IMR-90 (cell line): ENCODE measurements at regions not wholly inside any gene's neighbourhood (a gene's known extent, or its start where the extent isn't known, plus 50 kb on each side); places are given as distances from the start of the nearest gene placed in this dataset.

Source experiments
- ATAC-seq: fragments of 200-7000 bp; cut with Tn5 transposase; 2 replicates; pipeline ENCODE4 v1.9.1; 2020; ENCODE audit warnings: low read depth, mild to moderate bottlenecking, moderate library complexity
- BruUV-seq: library from RNA; stranded (reverse); fragments of 400-500 nt; replicated peaks from 2 replicates; lab custom pipeline; 2021; lab: Mats Ljungman, UMichigan
- CTCF ChIA-PET: fragments of 300-600 bp; formaldehyde crosslinking; extraction: SDS; loops from one replicate; lab custom pipeline; 2021; ENCODE audit warnings: antibody characterized with exemption; lab: Yijun Ruan, JAX
- POLR2A ChIA-PET: fragments of 300-600 bp; sonication (Branson Sonifier 250); formaldehyde crosslinking; loops from one replicate; lab custom pipeline; 2022; ENCODE audit warnings: antibody characterized with exemption; ENCODE audit not compliant: unreplicated experiment; lab: Charles Lee
- DNase-seq: peaks from one replicate; pipeline ENCODE4 v3.0.0; 2013
- H2AFZ ChIP-seq: replicated peaks from 2 replicates; pipeline ENCODE3; 2013; ENCODE audit warnings: low read length, mild to moderate bottlenecking; ENCODE audit not compliant: poor library complexity
- H2AK5ac ChIP-seq: 2 replicates; pipeline ENCODE4 v1.6.1; 2013; ENCODE audit warnings: low read depth, low read length, inconsistent platforms
- H2AK9ac ChIP-seq: replicated peaks from 2 replicates; pipeline ENCODE3; 2013; ENCODE audit warnings: mild to moderate bottlenecking, low read depth, low read length, moderate library complexity; ENCODE audit not compliant: poor library complexity
- H2BK120ac ChIP-seq: 2 replicates; pipeline ENCODE4 v1.6.1; 2013; ENCODE audit warnings: low read depth, low read length, inconsistent platforms
- H2BK15ac ChIP-seq: 3 replicates; pipeline ENCODE4 v1.6.1; 2013; ENCODE audit warnings: low read depth, low read length, inconsistent platforms
- H2BK20ac ChIP-seq: 2 replicates; pipeline ENCODE4 v1.6.1; 2013; ENCODE audit warnings: low read depth, mild to moderate bottlenecking, inconsistent platforms, low read length, moderate library complexity
- H2BK5ac ChIP-seq: 2 replicates; pipeline ENCODE4 v1.6.1; 2013; ENCODE audit warnings: mild to moderate bottlenecking, low read depth, low read length, inconsistent platforms; ENCODE audit not compliant: poor library complexity, severe bottlenecking
- H3K14ac ChIP-seq: replicated peaks from 2 replicates; pipeline ENCODE4 v1.6.1; 2013; ENCODE audit warnings: low read depth, low read length, inconsistent platforms
- H3K18ac ChIP-seq: 2 replicates; pipeline ENCODE4 v1.6.1; 2013; ENCODE audit warnings: low read depth, low read length, control low read depth
- H3K23ac ChIP-seq: 2 replicates; pipeline ENCODE4 v1.6.1; 2013; ENCODE audit warnings: low read depth, low read length, inconsistent platforms
- H3K27ac ChIP-seq: 2 replicates; pipeline ENCODE4 v1.5.1; 2013; ENCODE audit warnings: mild to moderate bottlenecking, control low read depth, low read length; ENCODE audit not compliant: insufficient read depth
- H3K27me3 ChIP-seq: 2 replicates; pipeline ENCODE4 v1.6.1; 2013; ENCODE audit warnings: low read length; ENCODE audit not compliant: control insufficient read depth, insufficient read depth
- H3K36me3 ChIP-seq: 2 replicates; pipeline ENCODE4 v1.6.1; 2013; ENCODE audit warnings: low read length, mixed read lengths; ENCODE audit not compliant: control insufficient read depth, insufficient read depth
- H3K4ac ChIP-seq: 2 replicates; pipeline ENCODE4 v1.6.1; 2013; ENCODE audit warnings: low read depth, low read length, inconsistent platforms
- H3K4me1 ChIP-seq: 2 replicates; pipeline ENCODE4 v1.6.1; 2013; ENCODE audit warnings: low read length, mixed read lengths; ENCODE audit not compliant: control insufficient read depth, insufficient read depth
- H3K4me2 ChIP-seq: 2 replicates; pipeline ENCODE4 v1.6.1; 2013; ENCODE audit warnings: low read depth, mild to moderate bottlenecking, control low read depth, low read length, moderate library complexity
- H3K4me3 ChIP-seq: 2 replicates; pipeline ENCODE4 v1.5.1; 2013; ENCODE audit warnings: low read depth, mild to moderate bottlenecking, control low read depth, low read length, moderate library complexity; ENCODE audit not compliant: insufficient read depth
- H3K56ac ChIP-seq: 2 replicates; pipeline ENCODE4 v1.6.1; 2013; ENCODE audit warnings: low read length, inconsistent platforms; ENCODE audit not compliant: insufficient read depth; ENCODE audit errors: extremely low read depth
- H3K79me1 ChIP-seq, 2 experiments: 2 replicates each; pipeline ENCODE4 v1.6.1; 2013; ENCODE audit warnings: low read length in 2 of 2, inconsistent platforms in 1 of 2, low read depth in 1 of 2
- H3K9ac ChIP-seq: 2 replicates; pipeline ENCODE4 v1.6.1; 2013; ENCODE audit warnings: low read depth, low read length, control low read depth
- H3K9me1 ChIP-seq: 2 replicates; pipeline ENCODE4 v1.6.1; 2013; ENCODE audit warnings: low read length, inconsistent platforms; ENCODE audit not compliant: insufficient read depth
- H3K9me3 ChIP-seq: 2 replicates; pipeline ENCODE4 v1.6.1; 2013; ENCODE audit warnings: low read length; ENCODE audit not compliant: control insufficient read depth, insufficient read depth
- H4K20me1 ChIP-seq: 2 replicates; pipeline ENCODE4 v1.6.1; 2013; ENCODE audit warnings: low read length, inconsistent platforms; ENCODE audit not compliant: insufficient read depth
- H4K5ac ChIP-seq: 2 replicates; pipeline ENCODE4 v1.6.1; 2013; ENCODE audit warnings: mild to moderate bottlenecking, low read depth, low read length, control low read depth
- H4K8ac ChIP-seq, 2 experiments: 2 replicates each; pipeline ENCODE4 v1.6.1; 2013; ENCODE audit warnings: low read depth in 2 of 2, low read length in 2 of 2, control low read depth in 1 of 2, inconsistent platforms in 1 of 2
- H4K91ac ChIP-seq: 2 replicates; pipeline ENCODE4 v1.6.1; 2013; ENCODE audit warnings: low read depth, low read length, inconsistent platforms; ENCODE audit not compliant: insufficient read depth
- BHLHE40 ChIP-seq: fragments of 150-350 bp; IDR thresholded peaks from 2 replicates; pipeline ENCODE4 v1.6.1; 2016; ENCODE audit warnings: mild to moderate bottlenecking, low read depth, low read length
- CEBPB ChIP-seq: IDR thresholded peaks from 2 replicates; pipeline ENCODE4 v1.6.1; 2012; ENCODE audit warnings: low read depth, low read length, improper control_type of control experiment
- CHD1 ChIP-seq: IDR thresholded peaks from 2 replicates; pipeline ENCODE4 v1.6.1; 2012; ENCODE audit warnings: low read depth, low read length, improper control_type of control experiment
- CTCF ChIP-seq: conservative IDR thresholded peaks from 2 replicates; pipeline ENCODE4 v1.5.1; 2012; ENCODE audit warnings: mild to moderate bottlenecking, low read depth, low read length, improper control_type of control experiment
- ELK1 ChIP-seq: fragments of 150-350 bp; IDR thresholded peaks from 2 replicates; pipeline ENCODE4 v1.6.1; 2016; ENCODE audit warnings: low read depth, mild to moderate bottlenecking, low read length, moderate library complexity, borderline replicate concordance
- FOS ChIP-seq: fragments of 150-350 bp; IDR thresholded peaks from 2 replicates; pipeline ENCODE4 v1.6.1; 2016; ENCODE audit warnings: low read depth, low read length
- MAFK ChIP-seq: IDR thresholded peaks from 2 replicates; pipeline ENCODE4 v1.6.1; 2012; ENCODE audit warnings: low read depth, low read length, improper control_type of control experiment
- MAZ ChIP-seq: IDR thresholded peaks from 2 replicates; pipeline ENCODE4 v1.6.1; 2012; ENCODE audit warnings: low read depth, mild to moderate bottlenecking, low read length, improper control_type of control experiment, moderate library complexity, borderline replicate concordance
- MXI1 ChIP-seq: IDR thresholded peaks from 2 replicates; pipeline ENCODE4 v1.6.1; 2012; ENCODE audit warnings: low read depth, mild to moderate bottlenecking, low read length, moderate library complexity, borderline replicate concordance
- NFE2L2 ChIP-seq: fragments of 150-350 bp; IDR thresholded peaks from 2 replicates; pipeline ENCODE4 v1.6.1; 2016; ENCODE audit warnings: low read depth, mild to moderate bottlenecking, low read length
- POLR2A ChIP-seq: IDR thresholded peaks from 2 replicates; pipeline ENCODE4 v1.6.1; 2012; ENCODE audit warnings: mild to moderate bottlenecking, low read depth, low read length
- RAD21 ChIP-seq: IDR thresholded peaks from 2 replicates; pipeline ENCODE4 v1.6.1; 2012; ENCODE audit warnings: low read length, improper control_type of control experiment
- RCOR1 ChIP-seq: IDR thresholded peaks from 2 replicates; pipeline ENCODE4 v1.6.1; 2012; ENCODE audit warnings: mild to moderate bottlenecking, low read length, improper control_type of control experiment; ENCODE audit not compliant: insufficient replicate concordance
- RFX5 ChIP-seq: IDR thresholded peaks from 2 replicates; pipeline ENCODE4 v1.8.0; 2012; ENCODE audit warnings: low read depth, mild to moderate bottlenecking, low read length, moderate library complexity
- SMC3 ChIP-seq: fragments of 150-350 bp; IDR thresholded peaks from 2 replicates; pipeline ENCODE4 v1.6.1; 2016; ENCODE audit warnings: low read depth, mild to moderate bottlenecking, antibody characterized with exemption, low read length, moderate library complexity
- USF2 ChIP-seq: fragments of 150-350 bp; IDR thresholded peaks from 2 replicates; pipeline ENCODE4 v1.6.1; 2017; ENCODE audit warnings: mild to moderate bottlenecking, antibody characterized with exemption, low read length, low read depth
- WGBS, 2 experiments: methylation state at CpG; one replicate each; pipeline versions ENCODE4 v1.1.5 to v1.1.7; 2013; ENCODE audit warnings: missing lambda C conversion rate in 2 of 2; ENCODE audit not compliant: insufficient read length in 1 of 2; ENCODE audit errors: extremely low coverage in 2 of 2; 5-methylcytosine and 5-hydroxymethylcytosine counted together
- dilution Hi-C: fragments of 300-500 bp; cut with HindIII; formaldehyde crosslinking; loops from one replicate; pipeline ENCODE4 v1.14.3; 2018; ENCODE audit warnings: low sequenced_read_pairs; ENCODE audit not compliant: unreplicated experiment
- in situ Hi-C: fragments of 300-500 bp; cut with MboI; formaldehyde crosslinking; loops from 3 replicates; pipeline ENCODE4 v1.14.3; 2019; ENCODE audit warnings: low sequenced_read_pairs, inconsistent platforms, mixed read lengths
- intact Hi-C: fragments of 100-400 bp; cut with micrococcal nuclease; formaldehyde crosslinking; loops from 2 replicates; pipeline ENCODE4 v1.10.0; 2022

- H3K4me2 ChIP-seq, result no peak overlapping the region
Observed at GRCh38 chr3:23094890-23095462, 108.2 kb upstream of the UBE2E2 start.

More at GRCh38 chr3:23094890-23095462, 108.2 kb upstream of the UBE2E2 start:
- intact Hi-C loops (no loop called here), dilution Hi-C loops (no loop called here), in situ Hi-C loops (no loop called here)
- no peak overlapping the region for H3K9ac ChIP-seq
- WGBS, 2 experiments, result no CpG with 5 or more reads among the region's 4 CpGs
- no peak overlapping the region for H3K14ac ChIP-seq
- H3K4ac ChIP-seq, result no peak overlapping the region
- no peak overlapping the region for H3K27ac ChIP-seq
- H2BK120ac ChIP-seq, result no peak overlapping the region
- no peak overlapping the region for H4K8ac ChIP-seq
- no peaks in the 10 kb centered on the region for H3K9me1 ChIP-seq
- H3K18ac ChIP-seq, result no peak overlapping the region
- no peak overlapping the region for H3K56ac ChIP-seq
- no peak overlapping the region for H2BK20ac ChIP-seq
- H2BK15ac ChIP-seq, result no peak overlapping the region
- H4K5ac ChIP-seq, result no peak overlapping the region
- no peaks in the 10 kb centered on the region for H3K79me1 ChIP-seq
- DNase-seq (peak; percentile 7), ATAC-seq (no peak)
- H3K9me3 ChIP-seq, result no peaks in the 10 kb centered on the region
- H3K36me3 ChIP-seq, result no peaks in the 10 kb centered on the region
- H3K23ac ChIP-seq, result no peak overlapping the region
- H3K4me1 ChIP-seq, result no peaks in the 10 kb centered on the region
- H3K4me3 ChIP-seq, result no peak overlapping the region
- CTCF ChIA-PET, result no interaction called here
- no peaks in the 10 kb centered on the region for H4K20me1 ChIP-seq
- no peak overlapping the region for H2AK9ac ChIP-seq
- no peak overlapping the region for H2AFZ ChIP-seq
- POLR2A ChIA-PET, result no interaction called here
- H2AK5ac ChIP-seq, result no peak overlapping the region
- no peak overlapping the region for H4K91ac ChIP-seq
- no peak for TF ChIP-seq RFX5
- no peak for TF ChIP-seq BHLHE40
- no peak for TF ChIP-seq MAFK
- no peak for TF ChIP-seq MAZ
- TF ChIP-seq NFE2L2, result no peak
- no peak for TF ChIP-seq USF2
- TF ChIP-seq MXI1, result no peak
- no peak for TF ChIP-seq ELK1
- no peak for TF ChIP-seq SMC3
- TF ChIP-seq FOS, result no peak
- TF ChIP-seq RCOR1, result no peak
- TF ChIP-seq CTCF, result no peak
- TF ChIP-seq CEBPB, result no peak
- TF ChIP-seq RAD21, result no peak
- no peak for TF ChIP-seq POLR2A
- no peak for TF ChIP-seq CHD1
- no peak overlapping the region for H2BK5ac ChIP-seq
- H3K27me3 ChIP-seq, result no peaks in the 10 kb centered on the region
- no TSS peak for BruUV-seq
